Tibial nerve (tissue), 4 donors: ENCODE measurements at regions not wholly inside any gene's neighbourhood (a gene's known extent, or its start where the extent isn't known, plus 50 kb on each side); places are given as distances from the start of the nearest gene placed in this dataset.

ENCODE experiments used
- EP300 ChIP-seq, 2 donors: sonication (generic); formaldehyde crosslinking; IDR thresholded peaks; one replicate each; pipeline ENCODE4 v1.6.1; 2017; ENCODE audit warnings: antibody characterized with exemption in 2 of 2, mild to moderate bottlenecking in 1 of 2
- POLR2A ChIP-seq, 2 donors: fragments of 450-650 bp; IDR thresholded peaks; one replicate each; pipeline ENCODE4 v1.6.1; 2017; ENCODE audit warnings: antibody characterized with exemption in 2 of 2, mild to moderate bottlenecking in 2 of 2, moderate library complexity in 2 of 2
- TF ChIP-seq, protein P1 (sequence below), 5 experiments: fragments of 200-600 bp in 3 of 5; fragments of 450-650 bp in 2 of 5; sonication (generic) in 3 of 5; IDR thresholded peaks; one replicate each; pipeline ENCODE4 v1.5.1; 2016 to 2019; ENCODE audit warnings: antibody characterized with exemption in 5 of 5, mild to moderate bottlenecking in 3 of 5, moderate library complexity in 2 of 5

GRCh38 chr15:39153716-39154115, 427.2 kb upstream of the THBS1 start:
- TF ChIP-seq POLR2A (IDR thresholded peaks at IDR 0.05) (no peak), EP300 (IDR thresholded peaks at IDR 0.05) (no peak)
- TF ChIP-seq, protein P1, sequence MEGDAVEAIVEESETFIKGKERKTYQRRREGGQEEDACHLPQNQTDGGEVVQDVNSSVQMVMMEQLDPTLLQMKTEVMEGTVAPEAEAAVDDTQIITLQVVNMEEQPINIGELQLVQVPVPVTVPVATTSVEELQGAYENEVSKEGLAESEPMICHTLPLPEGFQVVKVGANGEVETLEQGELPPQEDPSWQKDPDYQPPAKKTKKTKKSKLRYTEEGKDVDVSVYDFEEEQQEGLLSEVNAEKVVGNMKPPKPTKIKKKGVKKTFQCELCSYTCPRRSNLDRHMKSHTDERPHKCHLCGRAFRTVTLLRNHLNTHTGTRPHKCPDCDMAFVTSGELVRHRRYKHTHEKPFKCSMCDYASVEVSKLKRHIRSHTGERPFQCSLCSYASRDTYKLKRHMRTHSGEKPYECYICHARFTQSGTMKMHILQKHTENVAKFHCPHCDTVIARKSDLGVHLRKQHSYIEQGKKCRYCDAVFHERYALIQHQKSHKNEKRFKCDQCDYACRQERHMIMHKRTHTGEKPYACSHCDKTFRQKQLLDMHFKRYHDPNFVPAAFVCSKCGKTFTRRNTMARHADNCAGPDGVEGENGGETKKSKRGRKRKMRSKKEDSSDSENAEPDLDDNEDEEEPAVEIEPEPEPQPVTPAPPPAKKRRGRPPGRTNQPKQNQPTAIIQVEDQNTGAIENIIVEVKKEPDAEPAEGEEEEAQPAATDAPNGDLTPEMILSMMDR (IDR thresholded peaks at IDR 0.05): no peak
